GM12874 (cell line): ENCODE measurements at regions not wholly inside any gene's neighbourhood (a gene's known extent, or its start where the extent isn't known, plus 50 kb on each side); places are given as distances from the start of the nearest gene placed in this dataset.

Experiments used
- TF ChIP-seq, protein P1 (sequence below): IDR thresholded peaks from 2 replicates; pipeline ENCODE4 v1.5.1; 2011; ENCODE audit warnings: low read depth, mild to moderate bottlenecking, control low read depth, low read length, moderate library complexity; ENCODE audit not compliant: insufficient read depth

DNA sequence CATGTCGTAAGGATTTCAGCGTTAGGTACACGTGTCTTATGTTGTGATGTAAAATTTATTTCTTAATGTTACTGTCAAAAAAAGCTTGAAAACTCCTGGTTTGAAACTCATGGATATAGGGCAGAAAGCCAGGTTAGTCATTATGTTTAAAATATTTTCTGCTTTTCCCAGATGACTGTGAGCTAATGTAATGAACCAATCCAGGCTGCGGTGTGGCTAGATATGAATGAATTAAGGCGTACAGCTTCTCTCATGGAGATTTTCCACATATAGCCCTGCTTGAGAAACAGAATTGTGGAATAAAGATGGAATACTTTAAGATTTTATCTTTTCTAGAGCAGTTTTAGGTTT lies 80.3 kb upstream of the STMND1 start:
- TF ChIP-seq, protein P1, sequence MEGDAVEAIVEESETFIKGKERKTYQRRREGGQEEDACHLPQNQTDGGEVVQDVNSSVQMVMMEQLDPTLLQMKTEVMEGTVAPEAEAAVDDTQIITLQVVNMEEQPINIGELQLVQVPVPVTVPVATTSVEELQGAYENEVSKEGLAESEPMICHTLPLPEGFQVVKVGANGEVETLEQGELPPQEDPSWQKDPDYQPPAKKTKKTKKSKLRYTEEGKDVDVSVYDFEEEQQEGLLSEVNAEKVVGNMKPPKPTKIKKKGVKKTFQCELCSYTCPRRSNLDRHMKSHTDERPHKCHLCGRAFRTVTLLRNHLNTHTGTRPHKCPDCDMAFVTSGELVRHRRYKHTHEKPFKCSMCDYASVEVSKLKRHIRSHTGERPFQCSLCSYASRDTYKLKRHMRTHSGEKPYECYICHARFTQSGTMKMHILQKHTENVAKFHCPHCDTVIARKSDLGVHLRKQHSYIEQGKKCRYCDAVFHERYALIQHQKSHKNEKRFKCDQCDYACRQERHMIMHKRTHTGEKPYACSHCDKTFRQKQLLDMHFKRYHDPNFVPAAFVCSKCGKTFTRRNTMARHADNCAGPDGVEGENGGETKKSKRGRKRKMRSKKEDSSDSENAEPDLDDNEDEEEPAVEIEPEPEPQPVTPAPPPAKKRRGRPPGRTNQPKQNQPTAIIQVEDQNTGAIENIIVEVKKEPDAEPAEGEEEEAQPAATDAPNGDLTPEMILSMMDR, result no peak

DNA sequence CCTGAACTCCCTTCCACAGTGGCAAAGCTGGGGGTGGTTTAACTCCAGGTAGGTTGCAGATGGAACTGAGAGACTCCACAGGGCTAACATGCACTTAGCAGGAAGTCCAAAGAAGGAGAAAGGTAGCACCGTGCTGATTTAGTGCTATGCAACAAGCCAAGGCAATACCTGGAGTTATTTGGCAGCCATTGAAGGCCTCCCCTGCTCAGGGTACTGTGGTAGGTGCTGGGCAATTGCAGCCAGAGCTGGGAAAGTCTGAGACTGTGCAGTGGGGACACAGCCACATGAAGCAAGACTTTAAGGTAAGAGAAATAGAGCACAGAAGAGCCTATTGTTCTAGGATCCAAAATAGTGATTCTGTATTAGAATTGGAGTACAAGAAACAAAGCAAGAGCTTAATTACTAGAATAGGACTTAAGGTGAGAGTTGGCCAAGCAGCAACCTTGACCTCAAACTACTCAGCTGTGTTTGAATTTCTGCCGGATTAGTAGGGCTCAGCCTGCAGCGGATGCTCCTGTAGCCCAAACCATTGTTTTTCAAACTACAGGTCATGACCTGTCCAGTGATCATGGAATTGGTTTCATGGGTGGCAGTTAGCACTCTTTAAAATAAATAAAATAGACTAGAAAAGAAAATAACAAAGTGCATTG lies 80.8 kb upstream of the STMND1 start:
- TF ChIP-seq, protein P1, result no peak

DNA sequence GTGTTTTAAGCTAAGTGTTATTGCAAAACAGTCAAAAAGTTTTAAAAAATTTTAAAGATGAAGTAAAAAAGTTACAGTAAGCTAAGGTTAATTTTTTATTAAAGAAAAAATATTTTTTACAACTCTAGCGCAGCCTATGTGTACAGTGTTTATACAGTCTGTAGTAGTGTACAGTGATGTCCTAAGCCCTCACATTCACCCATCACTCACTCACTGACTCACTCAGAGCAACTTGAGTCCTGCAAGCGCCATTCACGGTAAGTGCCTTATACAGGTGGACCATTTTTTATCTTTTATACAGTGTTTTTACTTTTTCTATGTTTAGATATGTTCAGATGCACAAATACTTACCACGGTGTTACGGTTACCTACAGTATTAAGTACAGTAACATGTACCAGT lies 83.4 kb upstream of the STMND1 start:
- TF ChIP-seq, protein P1, result no peak

DNA sequence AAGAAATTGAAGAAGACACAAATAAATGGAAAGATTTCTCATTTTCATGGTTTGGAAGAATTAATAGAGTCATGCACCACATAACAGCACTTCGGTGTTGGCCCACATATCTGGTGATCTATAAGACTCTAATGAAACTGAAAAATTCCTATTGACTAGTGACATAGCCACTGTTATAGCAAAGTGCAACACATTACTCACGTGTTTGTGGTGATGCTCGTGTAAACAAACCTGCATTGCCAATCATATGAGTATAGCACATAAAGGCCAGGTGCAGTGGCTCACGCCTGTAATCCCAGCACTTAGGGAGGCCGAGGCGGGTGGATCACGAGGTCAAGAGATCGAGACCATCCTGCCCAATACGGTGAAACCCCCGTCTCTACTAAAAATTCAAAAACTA lies 84.4 kb upstream of the STMND1 start:
- TF ChIP-seq, protein P1, result no peak

DNA sequence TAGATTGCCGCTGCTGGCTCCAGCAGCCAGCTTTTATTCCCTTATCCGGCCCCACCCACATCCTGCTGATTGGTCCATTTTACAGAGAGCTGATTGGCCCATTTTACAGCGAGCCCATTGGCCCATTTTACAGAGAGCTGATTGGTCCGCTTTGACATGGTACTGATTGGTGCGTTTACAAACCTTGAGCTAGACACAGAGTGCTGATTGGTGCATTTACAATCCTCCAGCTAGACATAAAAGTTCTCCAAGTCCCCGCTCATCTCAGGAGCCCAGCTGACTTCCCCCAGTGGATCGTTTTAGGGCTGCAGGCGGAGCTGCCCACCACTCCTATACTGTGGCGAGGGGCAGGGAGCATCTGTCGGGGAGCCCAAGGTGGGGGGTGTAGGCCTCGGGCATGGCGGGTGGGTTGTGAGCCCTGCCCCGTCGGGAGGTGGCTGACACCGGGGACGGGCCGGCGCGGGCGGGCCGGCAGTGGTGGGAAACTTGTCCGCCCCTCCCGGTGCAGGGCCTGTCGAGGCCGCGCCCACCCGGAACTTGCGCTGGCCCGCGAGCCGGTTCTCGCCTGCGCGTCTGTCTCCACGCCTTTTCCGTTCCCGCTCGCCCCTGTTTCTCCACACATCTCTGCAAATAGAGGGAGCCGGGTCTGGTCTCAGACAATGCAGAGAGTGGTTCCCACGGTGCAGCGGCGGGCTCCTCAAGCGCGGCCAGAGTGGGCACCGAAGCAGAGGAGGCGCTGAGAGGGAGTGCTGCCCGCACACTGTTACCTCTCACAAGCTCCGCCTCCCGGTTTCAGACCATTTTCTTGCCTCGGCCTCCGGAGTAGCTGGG lies 86.1 kb upstream of the STMND1 start:
- TF ChIP-seq, protein P1, result no peak

DNA sequence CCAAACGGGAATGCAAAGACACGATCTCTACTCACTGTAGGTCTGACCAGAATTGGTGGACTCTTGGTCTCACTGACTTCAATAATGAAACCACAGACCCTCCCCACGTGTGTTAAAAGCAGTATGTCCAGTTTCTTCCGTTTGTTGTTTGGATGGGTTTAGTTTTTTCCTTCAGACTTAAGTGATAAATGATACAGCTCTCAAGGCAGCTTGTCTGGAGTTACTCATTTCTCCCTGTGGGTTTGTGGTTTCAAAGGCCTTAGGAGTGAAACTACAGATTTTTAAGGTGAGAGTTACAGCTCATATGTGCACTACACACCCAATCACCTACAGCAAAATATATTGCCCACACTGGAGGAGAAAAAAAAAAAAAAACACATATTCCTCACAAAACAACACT lies 86.7 kb upstream of the STMND1 start:
- TF ChIP-seq, protein P1, result no peak

DNA sequence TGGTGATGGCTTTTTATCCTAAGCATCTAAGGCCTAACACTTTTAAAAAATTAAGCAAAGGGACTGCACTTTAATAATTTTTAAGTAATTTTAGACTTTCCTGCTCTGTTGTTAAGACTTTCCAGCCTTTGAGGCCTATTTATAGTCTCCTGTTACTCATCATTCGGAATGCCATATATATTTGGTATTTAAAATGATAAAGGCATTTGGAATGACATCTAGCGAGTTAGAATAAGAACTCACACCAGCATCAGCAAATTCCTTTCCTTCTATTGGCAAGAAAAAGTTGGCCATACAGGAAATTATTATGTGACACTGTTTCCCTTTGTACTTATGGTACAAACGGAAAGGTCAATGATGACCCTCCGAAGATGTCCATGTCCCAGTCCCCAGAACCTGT lies 88.1 kb upstream of the STMND1 start:
- TF ChIP-seq, protein P1, result no peak
